ENCODE measurements at regions not wholly inside any gene's neighbourhood (a gene's known extent, or its start where the extent isn't known, plus 50 kb on each side); places are given as distances from the start of the nearest gene placed in this dataset.

DNA sequence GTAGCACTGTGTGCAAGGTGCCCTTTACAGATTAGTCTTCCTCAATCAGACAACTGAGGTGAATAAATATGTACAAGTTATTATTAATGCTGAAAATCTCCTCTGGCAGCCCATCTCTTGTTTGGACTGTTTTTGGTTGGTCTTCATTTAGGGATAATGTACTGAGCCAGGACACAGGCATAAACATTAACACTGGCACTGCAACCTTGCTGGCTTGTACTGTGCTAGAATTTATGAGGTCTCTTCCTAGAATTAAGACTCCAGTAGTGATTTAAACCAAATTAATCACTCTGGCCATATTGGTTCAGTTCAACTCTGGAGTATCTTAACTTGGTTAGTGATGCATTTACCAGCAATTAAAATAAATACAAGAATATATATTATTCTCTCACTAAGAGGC lies 244.7 kb upstream of the GK2 start (continued):
- TF ChIP-seq MAX (IDR thresholded peaks at IDR 0.05; ENCODE audit: low read depth) (no peak), PBX3 (IDR thresholded peaks at IDR 0.05) (no peak), RXRA (IDR thresholded peaks at IDR 0.05; ENCODE audit: borderline replicate concordance, low read depth) (no peak)

GRCh38 chr4:79652232-79652631 lies 244.2 kb upstream of the GK2 start:
- no peak overlapping the region for H3K9ac ChIP-seq
- no peaks in the 10 kb centered on the region for H3K27me3 ChIP-seq (ENCODE audit: insufficient read depth)
- no peaks in the 10 kb centered on the region for H3K36me3 ChIP-seq (replicated peaks in 1 of 2; ENCODE audit: control insufficient read depth in 1 of 2, insufficient read depth in 2 of 2, low read length in 1 of 2)
- H3K4me3 ChIP-seq (ENCODE audit: low read depth in 2 of 2, low read length in 1 of 2): no peak overlapping the region
- H3K9me2 ChIP-seq: no peaks in the 10 kb centered on the region
- no peak for TF ChIP-seq REST (IDR thresholded peaks at IDR 0.05; ENCODE audit: low read depth, low read length)
- no peak for TF ChIP-seq JUND (IDR thresholded peaks at IDR 0.05)
- TF ChIP-seq FOSL2 (IDR thresholded peaks at IDR 0.05; ENCODE audit: borderline replicate concordance, low read depth): no peak
- no peak for TF ChIP-seq SIN3A (IDR thresholded peaks at IDR 0.05; ENCODE audit: borderline replicate concordance, low read depth, low read length)
- TF ChIP-seq NRF1 (IDR thresholded peaks at IDR 0.05; ENCODE audit: low read depth, low read length): no peak
- TF ChIP-seq, protein P1, sequence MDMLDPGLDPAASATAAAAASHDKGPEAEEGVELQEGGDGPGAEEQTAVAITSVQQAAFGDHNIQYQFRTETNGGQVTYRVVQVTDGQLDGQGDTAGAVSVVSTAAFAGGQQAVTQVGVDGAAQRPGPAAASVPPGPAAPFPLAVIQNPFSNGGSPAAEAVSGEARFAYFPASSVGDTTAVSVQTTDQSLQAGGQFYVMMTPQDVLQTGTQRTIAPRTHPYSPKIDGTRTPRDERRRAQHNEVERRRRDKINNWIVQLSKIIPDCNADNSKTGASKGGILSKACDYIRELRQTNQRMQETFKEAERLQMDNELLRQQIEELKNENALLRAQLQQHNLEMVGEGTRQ (IDR thresholded peaks at IDR 0.05; ENCODE audit: borderline replicate concordance, low read depth, low read length): no peak
- TF ChIP-seq TCF12 (IDR thresholded peaks at IDR 0.05): no peak
- TF ChIP-seq, protein P2, sequence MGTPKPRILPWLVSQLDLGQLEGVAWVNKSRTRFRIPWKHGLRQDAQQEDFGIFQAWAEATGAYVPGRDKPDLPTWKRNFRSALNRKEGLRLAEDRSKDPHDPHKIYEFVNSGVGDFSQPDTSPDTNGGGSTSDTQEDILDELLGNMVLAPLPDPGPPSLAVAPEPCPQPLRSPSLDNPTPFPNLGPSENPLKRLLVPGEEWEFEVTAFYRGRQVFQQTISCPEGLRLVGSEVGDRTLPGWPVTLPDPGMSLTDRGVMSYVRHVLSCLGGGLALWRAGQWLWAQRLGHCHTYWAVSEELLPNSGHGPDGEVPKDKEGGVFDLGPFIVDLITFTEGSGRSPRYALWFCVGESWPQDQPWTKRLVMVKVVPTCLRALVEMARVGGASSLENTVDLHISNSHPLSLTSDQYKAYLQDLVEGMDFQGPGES (IDR thresholded peaks at IDR 0.05; ENCODE audit: low read depth, low read length): no peak
- TF ChIP-seq EZH2phosphoT487 (IDR thresholded peaks at IDR 0.05; ENCODE audit: borderline replicate concordance, low read depth): no peak
- no peak for TF ChIP-seq PBX3 (IDR thresholded peaks at IDR 0.05)
- TF ChIP-seq GATA2 (CRISPR knock-in tag; IDR thresholded peaks at IDR 0.05): no peak
- TF ChIP-seq RXRA (IDR thresholded peaks at IDR 0.05; ENCODE audit: borderline replicate concordance, low read depth): no peak
- TF ChIP-seq NFIC (IDR thresholded peaks at IDR 0.05; ENCODE audit: borderline replicate concordance): no peak
- TF ChIP-seq, protein P3, sequence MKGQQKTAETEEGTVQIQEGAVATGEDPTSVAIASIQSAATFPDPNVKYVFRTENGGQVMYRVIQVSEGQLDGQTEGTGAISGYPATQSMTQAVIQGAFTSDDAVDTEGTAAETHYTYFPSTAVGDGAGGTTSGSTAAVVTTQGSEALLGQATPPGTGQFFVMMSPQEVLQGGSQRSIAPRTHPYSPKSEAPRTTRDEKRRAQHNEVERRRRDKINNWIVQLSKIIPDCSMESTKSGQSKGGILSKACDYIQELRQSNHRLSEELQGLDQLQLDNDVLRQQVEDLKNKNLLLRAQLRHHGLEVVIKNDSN (IDR thresholded peaks at IDR 0.05; ENCODE audit: borderline replicate concordance, low read depth): no peak
- no peak for TF ChIP-seq MXI1 (IDR thresholded peaks at IDR 0.05; ENCODE audit: low read depth, low read length)
- no peak for TF ChIP-seq POLR2AphosphoS5 (IDR thresholded peaks at IDR 0.05; ENCODE audit: low read depth, low read length)
- TF ChIP-seq GABPA (IDR thresholded peaks at IDR 0.05; ENCODE audit: low read depth): no peak
- TF ChIP-seq ELF1 (IDR thresholded peaks at IDR 0.05): no peak
- TF ChIP-seq TAF1 (IDR thresholded peaks at IDR 0.05; ENCODE audit: borderline replicate concordance, low read depth, low read length): no peak
- H4K20me1 ChIP-seq (ENCODE audit: insufficient read depth): no peaks in the 10 kb centered on the region
- ChIA-PET POLR2A (no interaction called here), CTCF (interaction anchor here (0.5 to 0.6 kb wide), 2 partner anchors 698 to 1881 kb away, joined by 3 read pairs; no protein-coding TSS in a partner anchor)
- DNase-seq: no peak
- H3K4me1 ChIP-seq (ENCODE audit: control insufficient read depth in 1 of 2, insufficient read depth in 2 of 2, low read depth in 1 of 2, low read length in 1 of 2): peaks cover 0 to 5% of the 10 kb centered on the region in 2 experiments; a peak in 1 of 4 replicates
- H3K4me2 ChIP-seq: no peak overlapping the region
- no peaks in the 10 kb centered on the region for H3F3A ChIP-seq (replicated peaks; ENCODE audit: insufficient read depth)
- H3K9me3 ChIP-seq: no peaks in the 10 kb centered on the region
- H3K27ac ChIP-seq (ENCODE audit: low read depth in 2 of 2, low read length in 1 of 2): no peak overlapping the region
- no peak overlapping the region for H2AFZ ChIP-seq (ENCODE audit: low read depth)
- H3K79me2 ChIP-seq (ENCODE audit: insufficient read depth): no peaks in the 10 kb centered on the region
- WGBS (ENCODE audit: low lambda C conversion rate): 64% methylated on average over 4 of the region's 4 CpGs

Data from SK-N-SH (cell line).